ENCODE measurements at regions not wholly inside any gene's neighbourhood (a gene's known extent, or its start where the extent isn't known, plus 50 kb on each side); places are given as distances from the start of the nearest gene placed in this dataset.

DNA sequence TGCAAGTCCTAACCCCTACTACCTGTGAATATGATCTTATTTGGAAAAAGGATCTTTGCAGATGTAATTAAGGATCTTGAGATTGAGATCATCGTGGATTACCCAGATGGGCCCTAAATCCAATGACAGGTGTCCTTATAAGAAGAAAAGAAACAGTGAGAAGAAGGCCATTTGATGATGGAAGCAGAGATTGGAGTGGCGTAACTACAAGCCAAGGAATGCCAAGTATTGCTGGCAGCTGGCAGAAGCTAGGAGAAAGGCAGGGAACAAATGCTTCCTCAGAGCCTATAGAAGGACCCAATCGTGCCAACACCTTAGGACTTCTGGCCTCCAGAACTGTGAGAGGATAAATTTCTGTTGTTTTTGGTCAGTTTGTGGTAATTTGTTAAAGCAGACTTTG is 70.1 kb upstream of the PALM2AKAP2 start:
- DNase-seq (ENCODE audit: low read depth), result no peak
- H3K4me3 ChIP-seq (ENCODE audit: low read length), result no peak overlapping the region
- TF ChIP-seq, protein P1, sequence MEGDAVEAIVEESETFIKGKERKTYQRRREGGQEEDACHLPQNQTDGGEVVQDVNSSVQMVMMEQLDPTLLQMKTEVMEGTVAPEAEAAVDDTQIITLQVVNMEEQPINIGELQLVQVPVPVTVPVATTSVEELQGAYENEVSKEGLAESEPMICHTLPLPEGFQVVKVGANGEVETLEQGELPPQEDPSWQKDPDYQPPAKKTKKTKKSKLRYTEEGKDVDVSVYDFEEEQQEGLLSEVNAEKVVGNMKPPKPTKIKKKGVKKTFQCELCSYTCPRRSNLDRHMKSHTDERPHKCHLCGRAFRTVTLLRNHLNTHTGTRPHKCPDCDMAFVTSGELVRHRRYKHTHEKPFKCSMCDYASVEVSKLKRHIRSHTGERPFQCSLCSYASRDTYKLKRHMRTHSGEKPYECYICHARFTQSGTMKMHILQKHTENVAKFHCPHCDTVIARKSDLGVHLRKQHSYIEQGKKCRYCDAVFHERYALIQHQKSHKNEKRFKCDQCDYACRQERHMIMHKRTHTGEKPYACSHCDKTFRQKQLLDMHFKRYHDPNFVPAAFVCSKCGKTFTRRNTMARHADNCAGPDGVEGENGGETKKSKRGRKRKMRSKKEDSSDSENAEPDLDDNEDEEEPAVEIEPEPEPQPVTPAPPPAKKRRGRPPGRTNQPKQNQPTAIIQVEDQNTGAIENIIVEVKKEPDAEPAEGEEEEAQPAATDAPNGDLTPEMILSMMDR (IDR thresholded peaks at IDR 0.05; ENCODE audit: insufficient read depth, low read depth, low read length, missing control alignments), result no peak

DNA sequence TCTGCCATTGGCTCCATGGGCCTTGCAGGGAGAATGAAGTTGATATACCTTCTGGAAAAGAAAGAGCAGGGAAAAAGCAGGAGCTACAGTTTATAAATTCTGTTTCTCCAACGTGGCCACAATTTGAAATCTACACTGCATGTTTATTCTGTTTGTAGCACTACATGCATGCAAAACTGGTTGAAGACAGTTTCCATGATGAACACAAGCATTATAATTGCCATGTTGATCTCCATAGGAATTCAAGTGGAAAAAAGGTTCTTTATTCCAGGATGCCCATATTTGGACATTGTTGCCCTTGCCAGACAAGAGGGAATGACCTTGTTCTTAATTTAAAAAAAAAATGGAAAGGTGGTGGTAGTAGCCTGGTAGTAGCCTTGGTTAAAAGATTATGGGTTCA is 69.2 kb upstream of the PALM2AKAP2 start:
- TF ChIP-seq, protein P1 (IDR thresholded peaks at IDR 0.05; ENCODE audit: insufficient read depth, low read depth, low read length, missing control alignments), result no peak
- no peak for DNase-seq (ENCODE audit: low read depth)
- H3K4me3 ChIP-seq (ENCODE audit: low read length), result no peak overlapping the region

DNA sequence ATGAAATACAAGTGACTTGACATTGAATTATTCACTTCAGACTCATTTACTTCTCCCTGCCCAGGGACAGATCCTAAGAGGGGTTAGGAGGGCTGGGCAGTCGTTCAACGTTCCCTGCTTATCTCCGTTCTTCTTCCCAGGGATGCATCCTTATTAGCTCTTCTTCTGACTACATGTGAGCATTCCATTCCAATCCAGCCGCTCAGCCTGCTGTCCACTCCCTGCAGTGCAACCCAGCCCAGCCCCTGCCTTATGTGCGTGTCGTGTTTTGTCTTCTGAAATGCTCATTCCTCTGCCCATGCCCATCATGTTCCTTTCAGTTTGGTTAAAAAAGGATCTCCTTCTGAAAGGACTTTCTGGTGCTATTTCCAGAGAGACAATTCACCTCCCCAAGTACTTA is 64.7 kb upstream of the PALM2AKAP2 start:
- DNase-seq (ENCODE audit: low read depth), result no peak
- TF ChIP-seq, protein P1 (IDR thresholded peaks at IDR 0.05; ENCODE audit: insufficient read depth, low read depth, low read length, missing control alignments), result no peak
- no peak overlapping the region for H3K4me3 ChIP-seq (ENCODE audit: low read length)

DNA sequence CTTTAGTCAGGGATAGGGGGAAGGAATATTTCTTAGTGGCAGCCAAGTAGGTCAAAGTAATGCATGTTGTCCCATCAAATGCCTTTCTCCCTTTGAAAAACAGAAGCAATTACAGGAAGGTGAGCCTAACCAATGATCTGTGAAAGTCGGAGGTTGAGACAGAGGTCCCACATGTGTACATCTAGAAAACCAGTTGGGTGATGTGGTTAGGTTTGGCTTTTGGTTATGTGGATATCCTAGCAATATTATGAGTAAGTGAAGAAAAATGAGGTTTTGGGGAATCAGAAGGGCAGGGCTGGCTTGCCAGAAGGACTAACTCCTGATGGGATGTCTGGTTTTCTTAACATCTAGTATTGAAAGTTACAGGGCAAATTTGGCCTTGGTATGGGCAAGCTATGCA is 63.4 kb upstream of the PALM2AKAP2 start:
- DNase-seq (ENCODE audit: low read depth), result no peak
- TF ChIP-seq, protein P1 (IDR thresholded peaks at IDR 0.05; ENCODE audit: insufficient read depth, low read depth, low read length, missing control alignments), result no peak
- H3K4me3 ChIP-seq (ENCODE audit: low read length), result no peak overlapping the region

DNA sequence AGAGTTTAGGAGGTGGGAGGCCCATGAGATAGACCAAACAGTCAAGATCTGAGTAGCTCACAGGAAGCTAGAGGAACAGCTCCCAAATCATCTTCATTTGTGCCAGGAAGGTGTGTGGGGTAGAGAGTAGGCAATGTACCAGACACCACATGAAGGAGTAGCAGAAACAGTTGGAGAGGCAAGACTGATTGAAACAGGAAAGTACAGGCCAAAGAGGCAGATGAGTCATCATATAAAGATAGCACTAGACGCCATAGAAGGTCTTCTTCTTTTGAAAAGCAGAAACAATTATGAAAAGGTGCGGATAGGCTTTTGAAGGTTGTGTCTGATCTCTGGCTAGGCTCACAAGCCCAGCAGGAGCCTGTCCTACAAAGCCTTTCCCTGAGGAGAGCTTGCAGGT is 62.7 kb upstream of the PALM2AKAP2 start:
- no peak for DNase-seq (ENCODE audit: low read depth)
- TF ChIP-seq, protein P1 (IDR thresholded peaks at IDR 0.05; ENCODE audit: insufficient read depth, low read depth, low read length, missing control alignments), result no peak
- H3K4me3 ChIP-seq (ENCODE audit: low read length), result no peak overlapping the region

DNA sequence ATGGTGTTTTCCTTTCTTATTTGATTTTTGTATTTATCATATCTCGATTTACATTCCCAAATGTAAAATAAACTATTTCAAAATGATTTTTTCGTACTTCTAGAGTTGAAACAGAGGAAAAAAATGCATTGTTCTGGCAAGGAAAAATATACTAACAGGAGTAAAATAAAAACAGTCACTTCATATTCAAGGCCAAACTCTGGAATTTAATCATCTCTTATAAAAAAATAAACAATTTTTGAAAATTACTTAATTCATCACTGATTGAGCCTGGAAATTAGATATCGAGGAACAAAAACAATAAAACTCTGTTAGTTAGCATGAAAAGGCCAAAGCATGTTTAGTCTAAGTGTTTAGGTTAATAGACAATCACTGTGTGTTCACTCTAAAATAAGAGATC is 61.1 kb upstream of the PALM2AKAP2 start:
- TF ChIP-seq, protein P1 (IDR thresholded peaks at IDR 0.05; ENCODE audit: insufficient read depth, low read depth, low read length, missing control alignments), result no peak
- no peak overlapping the region for H3K4me3 ChIP-seq (ENCODE audit: low read length)
- DNase-seq (ENCODE audit: low read depth), result no peak

DNA sequence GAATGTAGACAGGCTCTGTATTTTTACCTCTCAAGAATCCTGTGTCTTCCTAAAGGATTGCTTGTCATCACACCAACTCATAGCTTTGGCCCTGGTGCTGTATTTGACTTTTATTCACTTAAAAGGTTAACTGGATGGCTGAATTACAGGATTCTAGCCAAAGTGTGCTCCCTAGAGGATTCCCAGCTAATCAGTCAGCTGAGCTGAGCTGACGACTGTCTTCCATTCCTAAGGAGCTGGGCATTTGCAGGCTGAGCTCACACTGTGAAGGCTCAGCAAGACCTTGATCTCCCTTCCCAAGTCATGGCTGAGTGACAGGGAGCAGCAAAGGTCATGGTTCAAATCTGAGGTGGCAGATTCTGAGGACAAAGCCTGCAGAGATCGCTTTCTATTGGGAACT is 59.0 kb upstream of the PALM2AKAP2 start:
- DNase-seq (ENCODE audit: low read depth), result no peak
- TF ChIP-seq, protein P1 (IDR thresholded peaks at IDR 0.05; ENCODE audit: insufficient read depth, low read depth, low read length, missing control alignments), result no peak
- no peak overlapping the region for H3K4me3 ChIP-seq (ENCODE audit: low read length)

All from epithelial cell of esophagus (primary cell).